PFSK-1 (cell line): ENCODE measurements at regions not wholly inside any gene's neighbourhood (a gene's known extent, or its start where the extent isn't known, plus 50 kb on each side); places are given as distances from the start of the nearest gene placed in this dataset.

Source experiments
- FOXP2 ChIP-seq: optimal IDR thresholded peaks from 2 replicates; pipeline ENCODE3; 2011; ENCODE audit warnings: borderline replicate concordance, control low read depth, inconsistent platforms; ENCODE audit not compliant: insufficient read depth; ENCODE audit errors: extremely low read length, extremely low read depth
- POLR2AphosphoS5 ChIP-seq: IDR thresholded peaks from 2 replicates; pipeline ENCODE4 v1.6.1; 2012; ENCODE audit warnings: low read depth, mild to moderate bottlenecking, control low read depth, low read length, moderate library complexity
- REST ChIP-seq, 2 experiments: IDR thresholded peaks; 2 replicates each; pipeline versions ENCODE4 v1.6.1 to v1.8.0; 2011 to 2012; ENCODE audit warnings: low read depth in 2 of 2, low read length in 2 of 2, control low read depth in 1 of 2, inconsistent platforms in 1 of 2, mild to moderate bottlenecking in 1 of 2, moderate library complexity in 1 of 2; ENCODE audit not compliant: insufficient read depth in 1 of 2
- SIN3A ChIP-seq: IDR thresholded peaks from 2 replicates; pipeline ENCODE4 v1.6.1; 2012; ENCODE audit warnings: mild to moderate bottlenecking, low read length, moderate library complexity, borderline replicate concordance; ENCODE audit not compliant: insufficient read depth
- TAF1 ChIP-seq: IDR thresholded peaks from 2 replicates; pipeline ENCODE4 v1.6.1; 2012; ENCODE audit warnings: low read length, control low read depth, borderline replicate concordance; ENCODE audit not compliant: insufficient read depth

GRCh38 chr1:188877668-188878067, 1600.0 kb downstream of the BRINP3 start:
- TF ChIP-seq FOXP2 (no peak), SIN3A (no peak), REST (IDR thresholded peaks at IDR 0.05; ENCODE audit: insufficient read depth in 1 of 2, low read depth in 2 of 2, low read length in 2 of 2) (no peak), POLR2AphosphoS5 (no peak), TAF1 (no peak)

GRCh38 chr1:188888386-188888785, 1589.3 kb downstream of the BRINP3 start:
- TF ChIP-seq FOXP2 (no peak), REST (IDR thresholded peaks at IDR 0.05; ENCODE audit: insufficient read depth in 1 of 2, low read depth in 2 of 2, low read length in 2 of 2) (no peak), TAF1 (no peak), SIN3A (no peak), POLR2AphosphoS5 (no peak)

GRCh38 chr1:188889166-188889565, 1588.5 kb downstream of the BRINP3 start:
- TF ChIP-seq TAF1 (no peak), FOXP2 (no peak), POLR2AphosphoS5 (no peak), SIN3A (no peak), REST (IDR thresholded peaks at IDR 0.05; ENCODE audit: insufficient read depth in 1 of 2, low read depth in 2 of 2, low read length in 2 of 2) (no peak)

GRCh38 chr1:188891958-188892357, 1585.7 kb downstream of the BRINP3 start:
- TF ChIP-seq POLR2AphosphoS5 (no peak), REST (IDR thresholded peaks at IDR 0.05; ENCODE audit: insufficient read depth in 1 of 2, low read depth in 2 of 2, low read length in 2 of 2) (no peak), TAF1 (no peak), FOXP2 (no peak), SIN3A (no peak)

GRCh38 chr1:188895611-188896010, 1582.1 kb downstream of the BRINP3 start:
- TF ChIP-seq TAF1, result no peak
- no peak for TF ChIP-seq FOXP2
- TF ChIP-seq POLR2AphosphoS5, result no peak
- no peak for TF ChIP-seq REST (IDR thresholded peaks at IDR 0.05; ENCODE audit: insufficient read depth in 1 of 2, low read depth in 2 of 2, low read length in 2 of 2)
- TF ChIP-seq SIN3A, result no peak
